Ovary (tissue), 3 donors: ENCODE measurements at regions not wholly inside any gene's neighbourhood (a gene's known extent, or its start where the extent isn't known, plus 50 kb on each side); places are given as distances from the start of the nearest gene placed in this dataset.

Source experiments
- CTCF ChIP-seq, 3 donors: fragments of 450-650 bp in 2 of 3; fragments of 200-600 bp in 1 of 3; IDR thresholded peaks; one replicate each; pipeline versions ENCODE4 v1.5.1 to v1.8.0; 2016 to 2022; ENCODE audit warnings: antibody characterized with exemption in 3 of 3, mild to moderate bottlenecking in 1 of 3
- EP300 ChIP-seq: sonication (generic); formaldehyde crosslinking; IDR thresholded peaks from one replicate; pipeline ENCODE4 v1.6.1; 2017; ENCODE audit warnings: antibody characterized with exemption
- POLR2A ChIP-seq: fragments of 450-650 bp; IDR thresholded peaks from one replicate; pipeline ENCODE4 v1.6.1; 2017; ENCODE audit warnings: antibody characterized with exemption, mild to moderate bottlenecking, moderate library complexity
- donor health status: DM: no; HTN: no; CAD: no.

GRCh38 chr2:7272210-7272609 is 355.0 kb downstream of the RNF144A start:
- TF ChIP-seq CTCF (IDR thresholded peaks at IDR 0.05) (no peak), POLR2A (no peak), EP300 (no peak)
